ENCODE measurements at regions not wholly inside any gene's neighbourhood (a gene's known extent, or its start where the extent isn't known, plus 50 kb on each side); places are given as distances from the start of the nearest gene placed in this dataset.

GRCh38 chr2:198917926-198918720 lies 539.6 kb downstream of the SATB2 start:
- ATAC-seq: no peak
- Mint-ChIP-seq H3K27ac (no peak overlapping the region), H3K4me1 (no peaks in the 10 kb centered on the region), H3K36me3 (peaks cover 0 to 3% (median 0%) of the 10 kb centered on the region in 3 donors), H3K4me3 (no peak overlapping the region), H3K27me3 (peaks cover 0 to 1% (median 0%) of the 10 kb centered on the region in 5 donors), H3K9me3 (peaks cover 0 to 13% (median 3%) of the 10 kb centered on the region in 9 donors)
- POLR2A ChIA-PET: no interaction called here
- no peak for DNase-seq

DNA sequence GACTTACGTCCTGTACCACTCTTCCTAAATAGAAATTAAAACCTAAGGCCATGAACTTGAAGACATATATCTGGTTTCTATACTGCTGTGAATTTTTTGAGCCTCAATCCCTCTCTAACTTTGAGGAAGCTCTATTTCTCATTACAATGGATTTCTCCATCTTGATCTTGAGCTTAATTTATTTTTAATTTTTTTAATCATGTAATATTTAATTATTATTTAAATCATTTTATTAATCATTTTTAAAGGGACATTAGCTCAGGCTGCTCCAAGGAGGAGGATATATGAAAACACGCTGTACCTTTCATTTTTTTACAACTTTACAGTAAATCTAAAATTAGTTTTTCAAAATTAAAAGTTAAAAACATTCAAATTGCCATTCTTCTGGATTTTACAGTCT lies 540.5 kb downstream of the SATB2 start:
- ATAC-seq: no peak
- no peak for DNase-seq
- Mint-ChIP-seq H3K9me3 (peaks cover 0 to 9% (median 2%) of the 10 kb centered on the region in 9 donors), H3K4me1 (no peaks in the 10 kb centered on the region), H3K27me3 (peaks cover 0 to 1% (median 0%) of the 10 kb centered on the region in 5 donors), H3K4me3 (no peak overlapping the region), H3K36me3 (no peaks in the 10 kb centered on the region), H3K27ac (no peak overlapping the region)
- POLR2A ChIA-PET: no interaction called here

DNA sequence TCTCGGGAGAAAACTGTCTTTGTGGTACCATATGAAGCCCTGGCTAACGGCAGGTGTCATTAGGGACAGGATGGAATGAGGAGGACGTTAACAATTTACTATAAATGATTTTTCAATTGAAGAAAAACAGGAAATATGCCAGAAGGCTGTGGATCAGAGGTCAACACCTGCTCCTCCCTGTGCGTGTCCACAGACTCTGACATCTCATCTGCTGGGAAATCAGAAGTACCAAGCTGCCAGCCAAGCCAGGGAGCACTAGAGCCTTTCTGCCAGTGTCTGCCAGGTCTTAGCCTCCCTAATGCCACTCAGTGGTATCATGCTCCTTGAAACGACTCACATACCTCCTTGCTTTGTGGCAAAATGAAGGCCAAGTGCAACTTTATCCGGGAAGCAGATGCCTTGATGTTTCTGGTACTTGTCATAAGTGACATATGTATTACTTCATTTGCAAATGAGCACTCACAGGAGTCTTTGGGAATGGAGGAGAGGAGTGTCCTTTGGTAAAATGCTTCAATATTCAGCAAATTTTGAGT lies 541.1 kb downstream of the SATB2 start:
- Mint-ChIP-seq H3K36me3 (no peaks in the 10 kb centered on the region), H3K9me3 (peaks cover 0 to 7% (median 0%) of the 10 kb centered on the region in 9 donors), H3K4me3 (no peak overlapping the region), H3K27ac (no peak overlapping the region), H3K27me3 (peaks cover 0 to 1% (median 1%) of the 10 kb centered on the region in 5 donors), H3K4me1 (no peaks in the 10 kb centered on the region)
- no peak for ATAC-seq
- POLR2A ChIA-PET: no interaction called here
- DNase-seq: no peak

GRCh38 chr2:198913394-198914152 lies 544.2 kb downstream of the SATB2 start:
- Mint-ChIP-seq H3K27me3 (peaks cover 0 to 3% (median 1%) of the 10 kb centered on the region in 5 donors), H3K4me1 (no peaks in the 10 kb centered on the region), H3K9me3 (peaks cover 0 to 3% (median 0%) of the 10 kb centered on the region in 9 donors), H3K4me3 (no peak overlapping the region), H3K27ac (no peak overlapping the region), H3K36me3 (no peaks in the 10 kb centered on the region)
- no peak for DNase-seq
- POLR2A ChIA-PET: no interaction called here
- no peak for ATAC-seq

DNA sequence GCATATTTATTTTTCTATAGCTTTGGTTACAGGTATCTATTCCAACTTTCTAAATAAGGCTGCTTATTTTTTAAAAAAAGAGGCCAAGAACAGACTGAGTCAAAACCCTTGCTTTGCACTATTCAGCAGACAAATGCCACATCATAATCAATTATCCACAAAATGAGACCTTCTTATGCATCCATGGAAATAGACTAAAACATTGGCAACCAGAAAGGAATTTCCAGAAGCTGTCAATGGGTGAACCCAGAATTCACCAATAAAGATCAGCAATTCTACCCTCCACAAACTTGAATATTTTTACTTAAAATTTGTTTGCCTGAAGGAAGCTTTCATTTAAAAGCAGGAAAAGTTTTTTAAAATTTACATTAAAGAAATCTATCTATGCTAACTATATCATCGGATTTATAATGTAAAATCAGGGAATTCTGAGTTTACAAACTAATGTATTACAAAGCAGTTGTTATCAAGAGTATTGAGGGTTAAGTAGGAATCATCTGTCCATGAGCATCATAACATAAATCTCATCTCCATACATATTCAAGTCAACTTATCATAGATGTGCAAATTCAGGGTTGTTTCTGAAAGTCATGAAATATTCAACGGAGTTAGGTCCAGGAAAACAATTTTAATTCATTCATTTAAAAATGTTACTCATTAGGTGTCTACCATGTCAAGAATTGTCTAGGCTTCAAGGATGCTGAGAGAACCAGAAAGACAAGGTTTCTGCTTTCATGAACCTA lies 548.0 kb downstream of the SATB2 start:
- POLR2A ChIA-PET: no interaction called here
- no peak for DNase-seq
- peaks cover 0 to 6% (median 0%) of the 10 kb centered on the region in 9 donors for H3K9me3 Mint-ChIP-seq
- H3K27ac Mint-ChIP-seq: no peak overlapping the region
- H3K36me3 Mint-ChIP-seq: no peaks in the 10 kb centered on the region
- no peak overlapping the region for H3K4me3 Mint-ChIP-seq
- no peak for ATAC-seq
- H3K4me1 Mint-ChIP-seq: no peaks in the 10 kb centered on the region
- H3K27me3 Mint-ChIP-seq: peaks cover 0 to 3% (median 0%) of the 10 kb centered on the region in 5 donors

GRCh38 chr2:198905881-198906612 lies 551.7 kb downstream of the SATB2 start:
- no peaks in the 10 kb centered on the region for H3K4me1 Mint-ChIP-seq
- H3K27me3 Mint-ChIP-seq: no peaks in the 10 kb centered on the region
- POLR2A ChIA-PET: no interaction called here
- H3K27ac Mint-ChIP-seq: no peak overlapping the region
- ATAC-seq (no peak), DNase-seq (no peak)
- no peak overlapping the region for H3K4me3 Mint-ChIP-seq
- peaks cover 0 to 8% (median 0%) of the 10 kb centered on the region in 9 donors for H3K9me3 Mint-ChIP-seq
- no peaks in the 10 kb centered on the region for H3K36me3 Mint-ChIP-seq

- H3K9me3 Mint-ChIP-seq: peaks cover 0 to 12% (median 3%) of the 10 kb centered on the region in 9 donors
- H3K4me3 Mint-ChIP-seq: no peak overlapping the region
- DNase-seq (no peak), ATAC-seq (no peak)
- H3K4me1 Mint-ChIP-seq: no peaks in the 10 kb centered on the region
- no peaks in the 10 kb centered on the region for H3K36me3 Mint-ChIP-seq
- no peak overlapping the region for H3K27ac Mint-ChIP-seq
- POLR2A ChIA-PET: no interaction called here
- no peaks in the 10 kb centered on the region for H3K27me3 Mint-ChIP-seq
Measured at GRCh38 chr2:198901894-198902293, 555.8 kb downstream of the SATB2 start.

DNA sequence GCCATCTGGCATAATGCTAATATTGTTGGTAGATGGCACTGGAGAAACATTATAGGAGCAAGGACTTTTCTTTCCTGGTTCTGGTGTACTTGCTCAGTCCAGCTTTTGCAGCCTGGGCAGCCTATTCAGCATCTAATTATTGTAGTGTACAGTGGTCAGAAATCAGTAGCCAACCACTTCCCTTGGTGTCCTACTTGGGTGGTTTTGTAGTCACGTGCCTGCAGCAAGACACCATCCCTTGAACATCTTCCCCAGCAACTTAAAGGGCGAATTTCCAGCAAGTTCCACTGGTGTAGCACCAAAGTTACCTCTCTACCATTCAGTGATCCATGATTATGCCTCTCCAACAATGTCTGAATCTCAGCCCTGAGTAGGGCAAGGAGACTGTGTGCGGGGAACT lies 557.6 kb downstream of the SATB2 start:
- POLR2A ChIA-PET: no interaction called here
- no peak for ATAC-seq
- no peak for DNase-seq
- H3K9me3 Mint-ChIP-seq: peaks cover 0 to 12% (median 3%) of the 10 kb centered on the region in 9 donors
- H3K36me3 Mint-ChIP-seq: no peaks in the 10 kb centered on the region
- no peak overlapping the region for H3K4me3 Mint-ChIP-seq
- H3K4me1 Mint-ChIP-seq: no peaks in the 10 kb centered on the region
- H3K27me3 Mint-ChIP-seq: no peaks in the 10 kb centered on the region
- H3K27ac Mint-ChIP-seq: no peak overlapping the region

GRCh38 chr2:198890490-198890889 lies 567.2 kb downstream of the SATB2 start:
- ATAC-seq (no peak), DNase-seq (no peak)
- peaks cover 0 to 9% (median 3%) of the 10 kb centered on the region in 9 donors for H3K9me3 Mint-ChIP-seq
- no peaks in the 10 kb centered on the region for H3K36me3 Mint-ChIP-seq
- POLR2A ChIA-PET: no interaction called here
- H3K27me3 Mint-ChIP-seq: peaks cover 0 to 2% (median 0%) of the 10 kb centered on the region in 5 donors
- H3K27ac Mint-ChIP-seq: no peak overlapping the region
- no peaks in the 10 kb centered on the region for H3K4me1 Mint-ChIP-seq
- H3K4me3 Mint-ChIP-seq: no peak overlapping the region

GRCh38 chr2:198883604-198884003 lies 574.1 kb downstream of the SATB2 start:
- ATAC-seq: no peak
- H3K9me3 Mint-ChIP-seq: no peaks in the 10 kb centered on the region
- no peaks in the 10 kb centered on the region for H3K4me1 Mint-ChIP-seq
- no peaks in the 10 kb centered on the region for H3K36me3 Mint-ChIP-seq
- POLR2A ChIA-PET: no interaction called here
- no peak for DNase-seq
- no peaks in the 10 kb centered on the region for H3K27me3 Mint-ChIP-seq
- no peak overlapping the region for H3K27ac Mint-ChIP-seq
- no peak overlapping the region for H3K4me3 Mint-ChIP-seq

GRCh38 chr2:198880986-198881385 lies 576.8 kb downstream of the SATB2 start:
- DNase-seq: no peak
- POLR2A ChIA-PET: no interaction called here
- Mint-ChIP-seq H3K4me3 (no peak overlapping the region), H3K9me3 (peaks cover 0 to under 1% (median 0%) of the 10 kb centered on the region in 9 donors), H3K36me3 (no peaks in the 10 kb centered on the region), H3K27ac (no peak overlapping the region), H3K27me3 (no peaks in the 10 kb centered on the region), H3K4me1 (no peaks in the 10 kb centered on the region)
- no peak for ATAC-seq

GRCh38 chr2:198880421-198880820 lies 577.3 kb downstream of the SATB2 start:
- peaks cover 0 to 4% (median 0%) of the 10 kb centered on the region in 9 donors for H3K9me3 Mint-ChIP-seq
- no peaks in the 10 kb centered on the region for H3K4me1 Mint-ChIP-seq
- H3K27me3 Mint-ChIP-seq: no peaks in the 10 kb centered on the region
- no peak overlapping the region for H3K4me3 Mint-ChIP-seq
- DNase-seq (no peak), ATAC-seq (no peak)
- no peaks in the 10 kb centered on the region for H3K36me3 Mint-ChIP-seq
- no peak overlapping the region for H3K27ac Mint-ChIP-seq
- POLR2A ChIA-PET: no interaction called here
